SK-N-SH treated with all-trans-retinoic acid at 6 μM for 48 hours (cell line): ENCODE measurements at regions not wholly inside any gene's neighbourhood (a gene's known extent, or its start where the extent isn't known, plus 50 kb on each side); places are given as distances from the start of the nearest gene placed in this dataset.

Experiments
- ATAC-seq: fragments of 200-7000 bp; cut with Tn5 transposase; 3 replicates; pipeline ENCODE4 v1.9.1; 2020; ENCODE audit warnings: mild to moderate bottlenecking, moderate library complexity
- ARNTL ChIP-seq: fragments of 450-650 bp; formaldehyde crosslinking; IDR thresholded peaks from 2 replicates; pipeline ENCODE4 v1.5.0; 2020; ENCODE audit warnings: low read depth, mild to moderate bottlenecking, moderate library complexity, borderline replicate concordance
- BACH2 ChIP-seq: fragments of 250-450 bp; sonication (Bioruptor Pico); IDR thresholded peaks from 2 replicates; pipeline ENCODE4 v1.9.0; 2021; ENCODE audit warnings: mild to moderate bottlenecking, borderline replicate concordance
- CREB5 ChIP-seq: fragments of 250-450 bp; sonication (Bioruptor Pico); IDR thresholded peaks from 2 replicates; pipeline ENCODE4 v1.5.1; 2020; ENCODE audit warnings: low read depth, mild to moderate bottlenecking, moderate library complexity
- CSDC2 ChIP-seq: fragments of 250-450 bp; sonication (Bioruptor Pico); IDR thresholded peaks from 2 replicates; pipeline ENCODE4 v1.5.0; 2020; ENCODE audit warnings: mild to moderate bottlenecking, moderate library complexity
- ESRRG ChIP-seq: fragments of 250-450 bp; sonication (Bioruptor Pico); IDR thresholded peaks from 2 replicates; pipeline ENCODE4 v1.6.1; 2021; ENCODE audit warnings: mild to moderate bottlenecking
- GLIS3 ChIP-seq: fragments of 250-450 bp; sonication (Bioruptor Pico); IDR thresholded peaks from 2 replicates; pipeline ENCODE4 v1.5.0; 2020; ENCODE audit warnings: mild to moderate bottlenecking, moderate library complexity
- ISL1 ChIP-seq: fragments of 250-450 bp; sonication (Bioruptor Pico); IDR thresholded peaks from 2 replicates; pipeline ENCODE4 v2.1.2; 2022; ENCODE audit warnings: mild to moderate bottlenecking, moderate library complexity
- OSR1 ChIP-seq: fragments of 250-450 bp; sonication (Bioruptor Pico); IDR thresholded peaks from 2 replicates; pipeline ENCODE4 v1.8.0; 2022; ENCODE audit warnings: moderate library complexity, mild to moderate bottlenecking, inconsistent platforms
- POU6F1 ChIP-seq: fragments of 250-450 bp; sonication (Bioruptor Pico); IDR thresholded peaks from 2 replicates; pipeline ENCODE4 v1.8.0; 2021; ENCODE audit warnings: low read depth, mild to moderate bottlenecking, moderate library complexity, borderline replicate concordance
- PPARA ChIP-seq: fragments of 250-450 bp; sonication (Bioruptor Pico); IDR thresholded peaks from 2 replicates; pipeline ENCODE4 v1.5.0; 2020; ENCODE audit warnings: mild to moderate bottlenecking, borderline replicate concordance
- RARB ChIP-seq: fragments of 250-450 bp; sonication (Bioruptor Pico); IDR thresholded peaks from 2 replicates; pipeline ENCODE4 v1.8.0; 2021; ENCODE audit warnings: mild to moderate bottlenecking, moderate library complexity
- SNAI2 ChIP-seq: fragments of 250-450 bp; sonication (Bioruptor Pico); IDR thresholded peaks from 2 replicates; pipeline ENCODE4 v1.5.0; 2020; ENCODE audit warnings: mild to moderate bottlenecking, moderate library complexity
- TCF4 ChIP-seq: fragments of 250-450 bp; sonication (Bioruptor Pico); IDR thresholded peaks from 2 replicates; pipeline ENCODE4 v1.8.0; 2021; ENCODE audit warnings: mild to moderate bottlenecking, moderate library complexity, borderline replicate concordance
- TOX ChIP-seq: fragments of 250-450 bp; sonication (Bioruptor Pico); IDR thresholded peaks from 2 replicates; pipeline ENCODE4 v1.8.0; 2021; ENCODE audit warnings: mild to moderate bottlenecking, moderate library complexity, borderline replicate concordance
- TSHZ2 ChIP-seq: fragments of 250-450 bp; sonication (Bioruptor Pico); IDR thresholded peaks from 2 replicates; pipeline ENCODE4 v1.5.0; 2020; ENCODE audit warnings: mild to moderate bottlenecking, moderate library complexity
- ZC3H10 ChIP-seq: fragments of 250-450 bp; sonication (Bioruptor Pico); IDR thresholded peaks from 2 replicates; pipeline ENCODE4 v1.5.1; 2021; ENCODE audit warnings: mild to moderate bottlenecking, moderate library complexity
- ZFP3 ChIP-seq: fragments of 250-450 bp; sonication (Bioruptor Pico); IDR thresholded peaks from 2 replicates; pipeline ENCODE4 v1.5.0; 2020; ENCODE audit warnings: mild to moderate bottlenecking, moderate library complexity
- ZNF565 ChIP-seq: fragments of 450-650 bp; formaldehyde crosslinking; conservative IDR thresholded peaks from 2 replicates; pipeline ENCODE4 v1.5.0; 2020; ENCODE audit warnings: low read depth, mild to moderate bottlenecking, moderate library complexity
- ZNF70 ChIP-seq: fragments of 450-650 bp; formaldehyde crosslinking; IDR thresholded peaks from 2 replicates; pipeline ENCODE4 v1.5.0; 2020; ENCODE audit warnings: mild to moderate bottlenecking, moderate library complexity
- ZNF8 ChIP-seq: fragments of 450-650 bp; formaldehyde crosslinking; IDR thresholded peaks from 2 replicates; pipeline ENCODE4 v1.5.0; 2020; ENCODE audit warnings: mild to moderate bottlenecking, moderate library complexity
- TF ChIP-seq, protein P1 (sequence below): fragments of 250-450 bp; sonication (Bioruptor Pico); IDR thresholded peaks from 2 replicates; pipeline ENCODE4 v1.5.1; 2021; ENCODE audit warnings: mild to moderate bottlenecking, moderate library complexity
- TF ChIP-seq, protein P2 (sequence below): fragments of 250-450 bp; sonication (Bioruptor Pico); IDR thresholded peaks from 2 replicates; pipeline ENCODE4 v1.8.0; 2020; ENCODE audit warnings: mild to moderate bottlenecking, moderate library complexity, borderline replicate concordance

DNA sequence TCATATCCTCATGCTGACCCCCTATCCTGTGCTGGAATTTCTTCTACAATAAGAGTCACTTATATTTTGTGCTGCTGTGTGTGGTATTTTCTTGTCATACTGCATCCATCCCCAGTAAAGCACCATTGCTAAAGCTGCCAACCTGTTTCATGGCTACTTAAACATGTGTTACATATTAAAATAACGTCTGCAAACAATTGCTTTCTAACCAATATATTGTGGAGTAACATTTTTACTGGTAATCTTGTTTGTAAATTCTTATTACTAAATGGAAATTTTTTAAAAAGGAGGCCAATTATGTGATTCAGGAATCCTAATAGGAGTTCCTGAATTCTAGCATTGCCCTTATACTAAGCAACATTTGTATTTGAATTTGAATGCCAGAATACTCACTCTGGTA is 160.3 kb upstream of the VEGFC start:
- ATAC-seq, result peak; percentile 42
- TF ChIP-seq, protein P1, sequence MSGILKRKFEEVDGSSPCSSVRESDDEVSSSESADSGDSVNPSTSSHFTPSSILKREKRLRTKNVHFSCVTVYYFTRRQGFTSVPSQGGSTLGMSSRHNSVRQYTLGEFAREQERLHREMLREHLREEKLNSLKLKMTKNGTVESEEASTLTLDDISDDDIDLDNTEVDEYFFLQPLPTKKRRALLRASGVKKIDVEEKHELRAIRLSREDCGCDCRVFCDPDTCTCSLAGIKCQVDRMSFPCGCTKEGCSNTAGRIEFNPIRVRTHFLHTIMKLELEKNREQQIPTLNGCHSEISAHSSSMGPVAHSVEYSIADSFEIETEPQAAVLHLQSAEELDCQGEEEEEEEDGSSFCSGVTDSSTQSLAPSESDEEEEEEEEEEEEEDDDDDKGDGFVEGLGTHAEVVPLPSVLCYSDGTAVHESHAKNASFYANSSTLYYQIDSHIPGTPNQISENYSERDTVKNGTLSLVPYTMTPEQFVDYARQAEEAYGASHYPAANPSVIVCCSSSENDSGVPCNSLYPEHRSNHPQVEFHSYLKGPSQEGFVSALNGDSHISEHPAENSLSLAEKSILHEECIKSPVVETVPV, result no peak
- no peak for TF ChIP-seq ISL1 (CRISPR knock-in tag)
- no peak for TF ChIP-seq SNAI2

DNA sequence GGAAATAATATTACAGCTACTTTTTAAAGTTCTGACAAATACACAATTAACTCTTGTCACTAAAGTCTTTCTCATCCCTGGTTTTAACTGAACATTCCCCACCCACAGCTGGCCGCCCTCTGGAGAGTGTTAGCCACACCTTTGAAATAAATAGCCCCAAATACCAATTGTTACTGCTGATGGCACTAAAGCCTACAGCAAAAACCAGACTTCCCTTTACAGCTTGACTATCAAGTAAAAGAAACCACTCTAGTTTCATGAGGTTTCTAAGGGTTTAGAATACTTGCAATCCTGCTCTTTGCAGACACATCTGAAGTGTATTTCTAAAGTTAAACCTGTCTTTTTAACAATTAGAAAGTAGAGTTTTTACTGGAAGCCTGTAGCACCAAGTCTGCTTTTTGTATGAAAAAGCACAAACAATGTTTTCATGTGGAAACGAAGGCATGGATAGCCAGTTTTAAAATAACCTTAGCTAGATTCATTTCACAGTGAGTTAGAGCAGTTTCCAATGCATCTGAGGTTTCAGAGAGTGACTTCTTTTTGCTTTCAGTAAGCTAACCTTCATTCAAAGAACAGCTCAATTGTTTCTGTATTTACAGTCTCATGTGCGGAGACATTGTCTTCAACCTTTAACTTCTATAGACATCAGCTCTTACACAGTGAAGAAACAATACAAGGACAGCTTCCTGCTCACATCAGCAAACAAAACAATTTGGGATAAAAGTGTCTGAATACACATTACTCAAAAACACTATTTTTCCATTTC is 164.8 kb upstream of the VEGFC start:
- TF ChIP-seq ZNF8 (CRISPR knock-in tag) (no peak), TCF4 (no peak), CREB5 (CRISPR knock-in tag) (no peak), ISL1 (CRISPR knock-in tag) (no peak), SNAI2 (no peak)
- TF ChIP-seq, protein P2, sequence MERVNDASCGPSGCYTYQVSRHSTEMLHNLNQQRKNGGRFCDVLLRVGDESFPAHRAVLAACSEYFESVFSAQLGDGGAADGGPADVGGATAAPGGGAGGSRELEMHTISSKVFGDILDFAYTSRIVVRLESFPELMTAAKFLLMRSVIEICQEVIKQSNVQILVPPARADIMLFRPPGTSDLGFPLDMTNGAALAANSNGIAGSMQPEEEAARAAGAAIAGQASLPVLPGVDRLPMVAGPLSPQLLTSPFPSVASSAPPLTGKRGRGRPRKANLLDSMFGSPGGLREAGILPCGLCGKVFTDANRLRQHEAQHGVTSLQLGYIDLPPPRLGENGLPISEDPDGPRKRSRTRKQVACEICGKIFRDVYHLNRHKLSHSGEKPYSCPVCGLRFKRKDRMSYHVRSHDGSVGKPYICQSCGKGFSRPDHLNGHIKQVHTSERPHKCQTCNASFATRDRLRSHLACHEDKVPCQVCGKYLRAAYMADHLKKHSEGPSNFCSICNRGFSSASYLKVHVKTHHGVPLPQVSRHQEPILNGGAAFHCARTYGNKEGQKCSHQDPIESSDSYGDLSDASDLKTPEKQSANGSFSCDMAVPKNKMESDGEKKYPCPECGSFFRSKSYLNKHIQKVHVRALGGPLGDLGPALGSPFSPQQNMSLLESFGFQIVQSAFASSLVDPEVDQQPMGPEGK (CRISPR knock-in tag), result no peak
- ATAC-seq, result peak; percentile 61

DNA sequence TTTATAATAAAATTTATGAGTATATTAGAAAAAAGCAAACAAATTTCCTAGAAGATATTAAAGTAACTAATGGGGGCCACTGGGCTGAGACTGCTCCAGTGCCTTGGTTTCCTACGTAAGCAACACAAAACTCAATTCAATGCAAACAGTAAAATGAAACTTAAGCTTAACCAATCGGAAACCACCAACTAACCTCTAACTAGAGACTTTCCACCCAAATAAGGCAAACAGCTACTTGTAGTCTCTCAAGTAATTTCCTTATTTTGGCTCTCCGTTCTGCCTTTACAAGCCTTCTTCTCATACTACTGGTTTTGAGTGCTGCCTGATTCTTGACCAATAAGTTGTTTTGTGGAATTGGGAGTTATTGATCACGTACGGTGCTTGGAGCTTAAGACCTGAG is 167.3 kb upstream of the VEGFC start:
- no peak for TF ChIP-seq TOX (CRISPR knock-in tag)
- no peak for TF ChIP-seq PPARA (CRISPR knock-in tag)
- TF ChIP-seq ISL1 (CRISPR knock-in tag), result no peak
- TF ChIP-seq CREB5 (CRISPR knock-in tag), result no peak
- TF ChIP-seq ARNTL, result no peak
- no peak for TF ChIP-seq OSR1 (CRISPR knock-in tag)
- TF ChIP-seq GLIS3 (CRISPR knock-in tag), result no peak
- TF ChIP-seq ZNF70 (CRISPR knock-in tag), result no peak
- TF ChIP-seq TSHZ2 (CRISPR knock-in tag), result no peak
- no peak for TF ChIP-seq CSDC2 (CRISPR knock-in tag)
- TF ChIP-seq ESRRG, result no peak
- TF ChIP-seq POU6F1, result no peak
- TF ChIP-seq ZC3H10 (CRISPR knock-in tag), result no peak
- ATAC-seq, result peak; percentile 60

DNA sequence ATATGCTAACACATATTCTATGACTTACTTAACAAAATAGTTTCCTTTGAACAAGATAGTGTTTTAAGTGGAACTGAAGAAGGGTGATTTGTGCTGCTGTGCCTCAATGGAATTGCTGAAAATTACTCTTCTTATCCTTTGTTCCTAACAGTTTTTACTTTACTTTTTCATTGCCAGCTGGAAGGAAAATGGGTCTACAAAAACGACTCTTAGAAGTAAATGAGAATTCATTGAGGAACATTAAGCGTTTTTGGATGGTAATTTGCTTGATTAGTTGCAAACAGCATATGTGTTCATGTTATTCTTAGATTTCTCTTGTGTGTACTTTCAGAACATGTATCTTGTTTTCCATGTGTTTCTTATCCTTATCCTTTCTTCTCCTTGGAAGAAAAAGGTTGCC is 170.4 kb upstream of the VEGFC start:
- no peak for ATAC-seq
- no peak for TF ChIP-seq ISL1 (CRISPR knock-in tag)
- no peak for TF ChIP-seq ZFP3 (CRISPR knock-in tag)
- no peak for TF ChIP-seq GLIS3 (CRISPR knock-in tag)
- TF ChIP-seq, protein P2 (CRISPR knock-in tag), result no peak
- TF ChIP-seq CREB5 (CRISPR knock-in tag), result no peak
- no peak for TF ChIP-seq SNAI2
- no peak for TF ChIP-seq ZNF8 (CRISPR knock-in tag)
- no peak for TF ChIP-seq TOX (CRISPR knock-in tag)
- no peak for TF ChIP-seq ARNTL
- TF ChIP-seq ZNF565 (CRISPR knock-in tag), result no peak
- TF ChIP-seq RARB (CRISPR knock-in tag), result no peak
- no peak for TF ChIP-seq BACH2 (CRISPR knock-in tag)
- no peak for TF ChIP-seq PPARA (CRISPR knock-in tag)
- no peak for TF ChIP-seq TCF4
